DND-41 (cell line): ENCODE measurements at regions not wholly inside any gene's neighbourhood (a gene's known extent, or its start where the extent isn't known, plus 50 kb on each side); places are given as distances from the start of the nearest gene placed in this dataset.

ENCODE experiments used
- ATAC-seq: fragments of 200-7000 bp; cut with Tn5 transposase; 3 replicates; pipeline ENCODE4 v1.9.1; 2021; ENCODE audit warnings: low read depth; ENCODE audit not compliant: insufficient read depth
- DNase-seq: peaks from one replicate; pipeline ENCODE4 v3.0.0-alpha.2; 2020
- H2AFZ ChIP-seq: 2 replicates; pipeline ENCODE4 v1.6.0; 2012; ENCODE audit warnings: low read depth, low read length
- H3K27ac ChIP-seq: 2 replicates; pipeline ENCODE4 v1.5.1; 2012; ENCODE audit warnings: low read length, inconsistent platforms
- H3K27me3 ChIP-seq: fragments of 200-600 bp; sonication (generic); 2 replicates; pipeline ENCODE4 v1.6.0; 2012; ENCODE audit warnings: low read length, mild to moderate bottlenecking, inconsistent platforms; ENCODE audit not compliant: insufficient read depth, poor library complexity
- H3K36me3 ChIP-seq: 2 replicates; pipeline ENCODE4 v1.5.1; 2012; ENCODE audit warnings: low read length, inconsistent platforms; ENCODE audit not compliant: insufficient read depth
- H3K4me1 ChIP-seq: 2 replicates; pipeline ENCODE4 v1.5.1; 2012; ENCODE audit warnings: mild to moderate bottlenecking, low read length; ENCODE audit not compliant: insufficient read depth
- H3K4me2 ChIP-seq: 2 replicates; pipeline ENCODE4 v1.6.0; 2012; ENCODE audit warnings: mild to moderate bottlenecking, moderate library complexity, low read length, inconsistent platforms; ENCODE audit not compliant: insufficient read depth
- H3K4me3 ChIP-seq, 2 experiments: fragments of 200-600 bp in 1 of 2; shearing (Covaris generic) in 1 of 2; 2 replicates each; pipeline ENCODE4 v1.5.1; 2012 to 2016; ENCODE audit warnings: inconsistent platforms in 2 of 2, low read length in 2 of 2, mild to moderate bottlenecking in 2 of 2, low read depth in 1 of 2, moderate library complexity in 1 of 2
- H3K79me2 ChIP-seq: 2 replicates; pipeline ENCODE4 v1.6.0; 2012; ENCODE audit warnings: low read length, inconsistent platforms; ENCODE audit not compliant: insufficient read depth
- H3K9ac ChIP-seq: 2 replicates; pipeline ENCODE4 v1.6.0; 2012; ENCODE audit warnings: low read depth, mild to moderate bottlenecking, inconsistent platforms, low read length, moderate library complexity
- H3K9me3 ChIP-seq: 2 replicates; pipeline ENCODE4 v1.5.1; 2012; ENCODE audit warnings: low read length, moderate library complexity, mild to moderate bottlenecking, inconsistent platforms; ENCODE audit not compliant: insufficient read depth, severe bottlenecking
- H4K20me1 ChIP-seq: 2 replicates; pipeline ENCODE4 v1.6.0; 2012; ENCODE audit warnings: low read length; ENCODE audit not compliant: insufficient read depth
- CTCF ChIP-seq: IDR thresholded peaks from 2 replicates; pipeline ENCODE4 v1.5.1; 2012; ENCODE audit warnings: borderline replicate concordance, low read length, moderate library complexity, mild to moderate bottlenecking; ENCODE audit not compliant: poor library complexity, severe bottlenecking; ENCODE audit errors: extremely low read depth
- EZH2 ChIP-seq: IDR thresholded peaks from 3 replicates; pipeline ENCODE4 v1.6.1; 2012; ENCODE audit warnings: borderline replicate concordance, low read depth, mild to moderate bottlenecking, moderate library complexity, low read length, inconsistent platforms; ENCODE audit not compliant: severe bottlenecking

GRCh38 chr4:34046580-34046979 lies 2197.7 kb downstream of the ARAP2 start:
- Histone ChIP-seq H4K20me1 (no peaks in the 10 kb centered on the region), H3K4me2 (no peak overlapping the region), H3K9me3 (no peaks in the 10 kb centered on the region), H3K27me3 (no peaks in the 10 kb centered on the region), H3K36me3 (no peaks in the 10 kb centered on the region), H2AFZ (no peak overlapping the region), H3K4me1 (peaks cover 23% of the 10 kb centered on the region), H3K79me2 (no peaks in the 10 kb centered on the region), H3K27ac (no peak overlapping the region), H3K4me3 (no peak overlapping the region), H3K9ac (no peak overlapping the region)
- no peak for TF ChIP-seq CTCF
- ATAC-seq (no peak), DNase-seq (no peak)

GRCh38 chr4:34047363-34047762 lies 2197.0 kb downstream of the ARAP2 start:
- Histone ChIP-seq H3K4me1 (peaks cover 23% of the 10 kb centered on the region), H3K9me3 (no peaks in the 10 kb centered on the region), H3K36me3 (no peaks in the 10 kb centered on the region), H3K79me2 (no peaks in the 10 kb centered on the region), H3K4me2 (no peak overlapping the region), H3K9ac (no peak overlapping the region), H2AFZ (0 out of 2 replicates have a peak overlapping the region, but pooled peaks have one; percentile 34), H4K20me1 (no peaks in the 10 kb centered on the region), H3K4me3 (no peak overlapping the region), H3K27ac (no peak overlapping the region; the same call in 1 of the 2 replicates), H3K27me3 (no peaks in the 10 kb centered on the region)
- ATAC-seq (peak; percentile 58; the same call in 1 of the 3 replicates), DNase-seq (no peak)
- no peak for TF ChIP-seq CTCF
- no peak for TF ChIP-seq EZH2

GRCh38 chr4:34066126-34066525 lies 2178.2 kb downstream of the ARAP2 start:
- H3K4me2 ChIP-seq: no peak overlapping the region
- no peak for DNase-seq
- no peak overlapping the region for H3K4me3 ChIP-seq
- H3K4me1 ChIP-seq: no peaks in the 10 kb centered on the region
- no peak overlapping the region for H3K27ac ChIP-seq
- ATAC-seq: no peak
- H3K79me2 ChIP-seq: no peaks in the 10 kb centered on the region
- no peaks in the 10 kb centered on the region for H3K9me3 ChIP-seq
- no peak overlapping the region for H3K9ac ChIP-seq
- no peaks in the 10 kb centered on the region for H3K36me3 ChIP-seq
- TF ChIP-seq EZH2 (no peak), CTCF (no peak)
- no peaks in the 10 kb centered on the region for H3K27me3 ChIP-seq
- H2AFZ ChIP-seq: no peak overlapping the region
- no peaks in the 10 kb centered on the region for H4K20me1 ChIP-seq

GRCh38 chr4:34091451-34091850 lies 2152.9 kb downstream of the ARAP2 start:
- Histone ChIP-seq H2AFZ (no peak overlapping the region), H3K4me1 (no peaks in the 10 kb centered on the region)
- no peak for ATAC-seq

More at GRCh38 chr4:34091451-34091850, 2152.9 kb downstream of the ARAP2 start:
- no peaks in the 10 kb centered on the region for H3K9me3 ChIP-seq
- H3K4me3 ChIP-seq: no peak overlapping the region
- no peak for DNase-seq
- H3K36me3 ChIP-seq: no peaks in the 10 kb centered on the region
- H3K27me3 ChIP-seq: no peaks in the 10 kb centered on the region
- no peak overlapping the region for H3K27ac ChIP-seq
- TF ChIP-seq EZH2: no peak
- TF ChIP-seq CTCF: no peak
- no peak overlapping the region for H3K9ac ChIP-seq
- no peaks in the 10 kb centered on the region for H3K79me2 ChIP-seq
- H4K20me1 ChIP-seq: no peaks in the 10 kb centered on the region
- H3K4me2 ChIP-seq: no peak overlapping the region
